ENCODE measurements at regions not wholly inside any gene's neighbourhood (a gene's known extent, or its start where the extent isn't known, plus 50 kb on each side); places are given as distances from the start of the nearest gene placed in this dataset.
"Not testable (repeated sequence)": the region's sequence is repeated elsewhere in the genome, so short reads cannot be mapped to it uniquely, and the experiment has no call there.

GRCh38 chr7:29649876-29650275, 86.2 kb downstream of the PRR15 start:
- DNase-seq: no peak

DNA sequence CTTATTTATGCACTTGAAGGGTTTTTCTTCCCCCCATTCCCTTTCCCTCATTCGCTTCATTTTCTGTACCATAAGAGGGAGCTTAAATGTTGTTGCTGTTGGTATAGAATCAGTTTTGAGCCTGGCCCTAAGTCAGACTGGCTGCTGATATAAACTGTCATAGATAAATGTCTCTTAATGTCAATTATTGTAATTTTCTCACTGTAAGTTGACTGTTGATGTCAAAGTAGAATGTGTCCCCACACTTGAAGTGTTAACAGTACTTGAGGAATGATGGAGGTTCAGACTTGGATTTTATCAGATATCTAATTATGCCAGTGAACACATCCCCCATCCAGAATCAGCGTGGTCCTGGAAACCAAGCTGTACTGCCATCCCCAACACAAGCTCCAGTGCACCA, 87.8 kb downstream of the PRR15 start:
- DNase-seq: no peak

DNA sequence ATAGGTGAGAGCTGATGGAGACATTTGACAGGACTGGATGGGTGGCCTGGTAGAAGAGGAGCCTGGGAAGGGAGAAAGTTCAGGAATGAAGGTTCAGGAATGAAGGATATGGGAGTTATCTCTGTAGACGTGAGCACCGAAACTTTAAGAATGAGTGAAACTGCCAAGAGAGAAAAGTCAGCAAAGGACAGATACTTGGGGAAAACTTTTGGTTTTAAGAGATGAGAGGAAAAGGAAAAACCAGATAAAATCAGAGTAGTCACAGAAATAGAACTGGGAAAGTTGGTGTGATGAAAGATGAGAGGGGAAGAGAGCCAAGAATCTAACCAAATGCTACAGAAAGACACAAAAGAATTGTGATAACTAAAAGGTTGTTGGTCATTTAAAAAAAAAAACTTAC, 88.9 kb downstream of the PRR15 start:
- DNase-seq: no peak

GRCh38 chr7:29654340-29654739, 90.7 kb downstream of the PRR15 start:
- DNase-seq: not testable (repeated sequence)

DNA sequence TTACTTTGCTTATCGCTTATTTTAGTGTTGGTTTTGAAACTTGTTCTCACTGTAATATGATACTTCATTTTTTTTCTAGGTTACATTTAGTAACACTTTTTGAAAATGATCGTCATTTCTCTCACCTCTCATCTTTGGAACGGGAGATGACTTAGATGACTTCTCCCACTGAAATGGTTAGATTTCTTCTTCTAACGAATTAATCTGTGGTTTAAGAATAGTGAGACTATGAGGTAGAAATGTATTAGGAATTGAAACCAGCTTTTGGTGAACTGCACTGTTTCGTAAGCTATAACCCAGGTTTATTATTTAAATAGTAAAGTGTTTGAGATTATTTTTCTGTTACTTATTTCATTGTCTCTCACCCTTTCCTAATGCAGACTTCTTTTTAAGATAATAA, 93.7 kb downstream of the PRR15 start:
- DNase-seq: no peak

DNA sequence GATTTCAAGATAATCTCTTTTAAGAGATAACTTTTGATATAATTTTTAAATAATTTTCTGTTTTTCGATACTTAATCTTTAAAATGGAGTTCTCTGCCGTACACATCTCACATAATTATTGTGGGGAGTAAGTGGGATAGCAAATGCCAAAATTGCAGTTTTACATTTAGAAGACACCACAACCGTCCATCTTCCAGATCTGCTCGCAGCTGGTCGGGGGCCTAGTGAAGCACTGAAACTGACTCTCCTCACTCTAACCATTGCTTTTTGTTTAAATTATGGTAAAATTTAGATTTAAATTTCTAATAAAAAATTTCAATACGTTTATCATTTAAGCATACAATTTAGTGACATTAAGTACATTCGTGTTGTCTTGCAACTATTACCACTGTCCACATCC, 94.2 kb downstream of the PRR15 start:
- DNase-seq: no peak

GRCh38 chr7:29659213-29659612, 95.6 kb downstream of the PRR15 start:
- not testable (repeated sequence) for DNase-seq

GRCh38 chr7:29662899-29663298, 99.3 kb downstream of the PRR15 start:
- not testable (repeated sequence) for DNase-seq

DNA sequence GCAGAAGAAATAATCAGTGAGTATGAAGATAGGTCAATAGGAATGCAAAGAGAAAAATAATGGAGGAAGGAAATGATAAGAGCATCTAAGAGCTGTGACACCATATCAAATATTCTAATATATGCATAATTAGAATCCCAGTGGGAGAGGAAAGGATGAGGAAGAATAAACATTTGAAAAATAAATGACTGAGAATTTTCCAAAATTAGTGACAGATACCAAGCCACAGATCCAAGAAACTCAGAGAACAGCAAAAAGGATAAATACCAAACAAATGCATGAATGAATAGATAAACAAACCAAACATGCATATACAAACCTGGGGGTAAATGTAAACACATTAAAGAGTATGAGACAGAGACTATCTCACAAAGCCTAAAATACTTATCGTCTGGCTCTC, 101.4 kb downstream of the PRR15 start:
- DNase-seq: not testable (repeated sequence)

GRCh38 chr7:29667096-29667669, 103.5 kb downstream of the PRR15 start:
- DNase-seq: not testable (repeated sequence)

DNA sequence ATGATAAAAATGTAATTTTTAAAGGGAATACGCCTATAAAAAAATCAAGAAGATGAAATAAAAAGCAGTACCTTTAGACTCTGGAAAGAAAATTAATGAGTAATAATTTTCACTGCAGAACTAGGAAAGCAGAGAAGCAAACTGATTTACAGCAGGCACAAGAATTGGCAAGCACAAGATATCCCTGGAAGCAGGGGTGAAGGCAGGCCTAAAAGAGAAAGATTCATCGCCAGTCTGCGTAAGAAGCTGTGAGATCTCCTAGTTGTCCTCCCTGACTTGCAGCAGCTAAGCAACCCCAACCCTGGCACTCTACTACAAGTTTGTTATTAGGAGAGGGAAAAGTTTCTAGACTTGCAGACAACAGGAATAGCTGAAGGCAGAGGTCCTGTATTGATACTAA, 107.7 kb downstream of the PRR15 start:
- not testable (repeated sequence) for DNase-seq

GRCh38 chr7:29673635-29674034, 110.0 kb downstream of the PRR15 start:
- peak; percentile 5 for DNase-seq

DNA sequence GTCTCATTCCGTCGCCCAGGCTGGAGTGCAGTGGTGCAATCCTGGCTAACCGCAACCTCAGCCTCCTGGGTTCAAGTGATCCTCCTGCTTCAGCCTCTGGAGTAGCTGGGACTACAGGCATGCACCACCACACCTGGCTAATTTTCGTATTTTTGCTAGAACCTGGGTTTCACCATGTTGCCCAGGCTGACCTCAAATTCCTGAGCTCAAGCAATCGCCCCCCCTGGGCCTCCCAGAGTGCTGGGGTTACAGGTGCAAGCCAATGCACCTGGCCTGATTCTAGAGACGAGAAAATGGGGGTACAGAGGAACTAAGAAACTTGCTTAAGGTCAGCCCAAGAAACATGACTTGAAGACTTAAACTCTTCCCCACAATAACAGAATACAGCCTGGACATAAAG, 111.0 kb downstream of the PRR15 start:
- not testable (repeated sequence) for DNase-seq

- not testable (repeated sequence) for DNase-seq
These were observed 113.6 kb downstream of the PRR15 start for GRCh38 chr7:29677254-29677653.

DNA sequence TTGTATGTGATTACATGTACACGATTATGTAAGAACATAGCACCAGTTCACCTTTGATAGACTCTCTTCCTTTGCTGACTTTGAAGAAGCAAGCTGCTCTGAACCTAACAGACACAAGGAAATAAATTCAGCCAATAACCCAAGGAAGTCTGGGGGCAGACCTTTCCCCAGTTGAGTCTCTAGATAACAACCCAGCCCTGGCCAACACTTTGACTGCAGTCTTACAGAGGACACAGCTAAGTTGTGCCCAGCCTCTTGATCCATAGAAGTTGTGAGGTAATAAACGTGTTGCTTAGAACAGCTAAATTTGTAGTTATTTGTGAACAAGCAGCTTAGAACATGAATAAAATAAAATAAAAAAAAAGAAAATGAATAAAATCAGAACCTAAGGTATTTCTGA, 116.3 kb downstream of the PRR15 start:
- not testable (repeated sequence) for DNase-seq

DNA sequence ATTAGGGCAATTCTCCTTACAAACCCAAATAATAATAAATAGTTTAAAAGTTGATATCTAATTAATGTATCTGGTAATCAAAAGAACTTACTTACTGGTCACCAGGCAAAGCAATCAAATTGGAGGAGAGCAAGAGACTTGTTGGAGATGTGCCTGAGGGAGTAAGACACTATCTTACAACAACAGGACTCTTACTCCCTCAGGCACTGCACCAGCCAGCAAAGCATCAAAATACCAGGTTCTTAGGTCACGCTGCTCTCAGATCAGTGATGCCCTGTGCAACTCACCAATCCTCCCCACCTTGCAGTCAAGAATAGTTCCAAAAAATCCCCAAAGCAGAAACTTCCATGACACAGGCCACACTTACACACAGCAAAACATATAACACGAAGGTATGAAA, 117.0 kb downstream of the PRR15 start:
- DNase-seq: not testable (repeated sequence)

DNA sequence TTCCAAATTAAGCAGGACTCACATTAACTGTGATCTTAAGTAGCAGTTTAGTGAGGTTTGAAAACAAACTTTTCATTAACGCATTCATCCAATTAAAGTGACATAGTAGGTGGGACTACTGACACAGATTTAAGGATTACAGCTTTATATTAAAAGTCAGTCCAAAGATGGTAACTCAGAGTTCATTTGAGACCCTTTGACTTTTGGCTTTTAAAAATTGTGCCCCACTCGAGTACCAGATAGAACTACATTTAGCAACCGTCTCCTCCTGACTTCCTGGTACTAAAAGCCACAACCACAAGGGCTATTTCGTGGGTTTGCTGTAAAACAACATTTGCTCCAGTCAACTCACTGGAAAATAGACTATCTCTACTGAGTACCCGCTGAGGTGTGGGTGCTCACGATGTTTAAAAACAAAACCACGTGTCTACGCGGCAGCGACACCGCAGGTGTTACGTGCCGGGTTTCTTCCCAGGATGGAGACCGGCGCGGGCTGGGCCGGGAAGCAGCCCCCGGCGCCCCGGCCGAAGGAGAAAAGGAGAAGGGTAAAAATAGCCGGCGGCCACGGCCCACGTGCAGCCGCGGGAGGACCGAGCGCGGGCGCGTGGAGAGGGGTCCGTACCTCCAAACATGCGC, 120.6 kb downstream of the PRR15 start:
- DNase-seq: peak; percentile 62

DNA sequence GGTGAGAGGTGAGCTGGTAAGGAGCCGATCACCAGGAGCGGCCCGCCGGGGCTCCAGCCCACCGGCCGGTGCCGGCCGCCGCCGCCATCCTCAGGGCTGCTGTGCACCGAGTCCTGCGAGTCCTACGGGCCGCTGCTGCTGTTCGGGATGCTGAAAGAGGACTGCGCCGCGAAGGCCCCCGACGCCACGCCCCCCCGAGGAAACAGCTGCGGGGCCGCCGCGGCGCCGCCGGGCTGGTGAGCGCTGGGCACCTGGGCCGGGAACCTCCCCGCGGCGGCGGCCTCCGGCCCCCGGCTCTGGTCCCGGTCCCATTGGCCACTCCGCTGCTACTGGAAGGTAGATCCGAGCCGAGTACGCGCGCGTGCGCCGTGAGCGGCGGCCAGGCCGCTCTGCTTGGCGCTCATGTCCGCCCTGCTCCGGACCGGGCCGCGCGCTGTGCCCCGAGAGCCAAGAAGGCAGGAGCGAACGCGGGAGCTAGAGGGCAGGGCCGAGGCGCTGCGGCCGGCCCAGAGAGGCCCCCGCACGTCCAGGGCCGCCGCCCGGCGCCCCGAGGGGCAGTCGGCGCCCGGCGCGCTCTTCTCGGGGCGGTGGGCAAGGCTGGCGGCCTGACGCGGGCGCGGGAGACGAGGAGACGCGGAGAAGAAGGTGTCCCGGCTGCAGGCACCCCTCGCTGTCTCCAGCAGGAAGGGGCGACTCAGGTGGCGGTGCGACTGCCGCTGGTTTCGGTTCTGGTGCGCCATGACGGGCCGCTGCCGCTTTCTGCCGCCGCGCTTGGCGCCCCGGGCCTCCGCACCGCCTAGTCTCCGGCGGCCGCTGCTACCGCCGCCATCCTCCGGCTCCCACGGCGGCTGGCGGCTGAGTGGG, 121.3 kb upstream of the WIPF3 start:
- DNase-seq: peak; percentile 64

GRCh38 chr7:29685651-29686271, 120.5 kb upstream of the WIPF3 start:
- DNase-seq: peak; percentile 46

GRCh38 chr7:29690510-29690909, 115.8 kb upstream of the WIPF3 start:
- not testable (repeated sequence) for DNase-seq

GRCh38 chr7:29696402-29696801, 109.9 kb upstream of the WIPF3 start:
- DNase-seq: not testable (repeated sequence)

DNA sequence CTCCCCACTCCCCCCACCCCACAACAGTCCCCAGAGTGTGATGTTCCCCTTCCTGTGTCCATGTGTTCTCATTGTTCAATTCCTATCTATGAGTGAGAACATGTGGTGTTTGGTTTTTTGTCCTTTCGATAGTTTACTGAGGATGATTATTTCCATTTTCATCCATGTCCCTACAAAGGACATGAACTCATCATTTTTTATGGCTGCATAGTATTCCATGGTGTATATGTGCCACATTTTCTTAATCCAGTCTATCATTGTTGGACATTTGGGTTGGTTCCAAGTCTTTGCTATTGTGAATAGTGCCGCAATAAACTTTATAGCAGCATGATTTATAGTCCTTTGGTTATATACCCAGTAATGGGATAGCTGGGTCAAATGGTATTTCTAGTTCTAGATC, 106.6 kb upstream of the WIPF3 start:
- not testable (repeated sequence) for DNase-seq

DNA sequence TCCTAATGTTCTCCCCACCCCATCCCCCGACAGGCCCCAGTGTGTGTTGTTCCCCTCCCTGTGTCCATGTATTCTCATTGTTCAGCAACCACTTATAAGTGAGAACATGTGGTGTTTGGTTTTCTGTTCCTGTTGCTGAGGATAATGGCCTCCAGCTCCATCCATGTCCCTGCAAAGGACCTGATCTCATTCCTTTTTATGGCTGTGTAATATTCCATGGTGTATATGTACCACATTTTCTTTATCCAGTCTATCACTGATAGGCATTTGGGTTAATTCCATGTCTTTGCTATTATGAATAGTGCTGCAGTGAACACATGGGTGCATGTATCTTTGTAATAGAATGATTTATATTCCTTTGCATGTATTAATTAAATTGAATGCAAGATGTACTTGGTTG, 104.8 kb upstream of the WIPF3 start:
- DNase-seq: not testable (repeated sequence)

Data from OCI-M1 (cell line).